ENCODE measurements at regions not wholly inside any gene's neighbourhood (a gene's known extent, or its start where the extent isn't known, plus 50 kb on each side); places are given as distances from the start of the nearest gene placed in this dataset.

GRCh38 chr20:41818369-41818768 lies 200.2 kb upstream of the CHD6 start:
- intact Hi-C loops (cut with DNase I): no loop called here
- no peak for DNase-seq
- Histone ChIP-seq H3K4me1 (no peaks in the 10 kb centered on the region), H3K27ac (no peak overlapping the region), H3K27me3 (no peaks in the 10 kb centered on the region), H3K9ac (ENCODE audit: low read depth in 2 of 2, low read length in 2 of 2) (no peak overlapping the region), H3K9me3 (no peaks in the 10 kb centered on the region), H3K4me3 (no peak overlapping the region), H3K36me3 (no peaks in the 10 kb centered on the region)
- no peak for TF ChIP-seq CTCF (IDR thresholded peaks at IDR 0.05)

- no peak for DNase-seq
- H3K9ac ChIP-seq (ENCODE audit: low read depth in 2 of 2, low read length in 2 of 2): no peak overlapping the region
- H3K36me3 ChIP-seq: no peaks in the 10 kb centered on the region
- intact Hi-C loops (cut with DNase I): no loop called here
- no peaks in the 10 kb centered on the region for H3K27me3 ChIP-seq
- no peak overlapping the region for H3K4me3 ChIP-seq
- no peaks in the 10 kb centered on the region for H3K9me3 ChIP-seq
- H3K27ac ChIP-seq: no peak overlapping the region
- H3K4me1 ChIP-seq: no peaks in the 10 kb centered on the region
- TF ChIP-seq CTCF (IDR thresholded peaks at IDR 0.05): no peak
Measured at GRCh38 chr20:41811456-41811855, 193.3 kb upstream of the CHD6 start.

GRCh38 chr20:41800040-41800439 lies 181.9 kb upstream of the CHD6 start:
- H3K9me3 ChIP-seq: no peaks in the 10 kb centered on the region
- no peak overlapping the region for H3K9ac ChIP-seq (ENCODE audit: low read depth in 2 of 2, low read length in 2 of 2)
- H3K4me1 ChIP-seq: no peaks in the 10 kb centered on the region
- no peak overlapping the region for H3K4me3 ChIP-seq
- H3K36me3 ChIP-seq: no peaks in the 10 kb centered on the region
- no peak for TF ChIP-seq CTCF (IDR thresholded peaks at IDR 0.05)
- intact Hi-C loops (cut with DNase I): no loop called here
- no peak for DNase-seq
- no peak overlapping the region for H3K27ac ChIP-seq
- no peaks in the 10 kb centered on the region for H3K27me3 ChIP-seq

- intact Hi-C loops (cut with DNase I): no loop called here
- H3K36me3 ChIP-seq: no peaks in the 10 kb centered on the region
- TF ChIP-seq CTCF (IDR thresholded peaks at IDR 0.05): no peak
- H3K4me3 ChIP-seq: no peak overlapping the region
- H3K9ac ChIP-seq (ENCODE audit: low read depth in 2 of 2, low read length in 2 of 2): no peak overlapping the region
- no peak for DNase-seq
- no peaks in the 10 kb centered on the region for H3K9me3 ChIP-seq
- H3K4me1 ChIP-seq: no peaks in the 10 kb centered on the region
- H3K27me3 ChIP-seq: no peaks in the 10 kb centered on the region
- H3K27ac ChIP-seq: no peak overlapping the region
Measured at GRCh38 chr20:41798930-41799502, 180.8 kb upstream of the CHD6 start.

GRCh38 chr20:41786158-41786557 lies 168.0 kb upstream of the CHD6 start:
- no peak overlapping the region for H3K4me3 ChIP-seq
- DNase-seq: no peak
- no peak overlapping the region for H3K27ac ChIP-seq
- no peaks in the 10 kb centered on the region for H3K4me1 ChIP-seq
- H3K27me3 ChIP-seq: no peaks in the 10 kb centered on the region
- TF ChIP-seq CTCF (IDR thresholded peaks at IDR 0.05): no peak
- no peaks in the 10 kb centered on the region for H3K36me3 ChIP-seq
- intact Hi-C loops (cut with DNase I): no loop called here
- H3K9ac ChIP-seq (ENCODE audit: low read depth in 2 of 2, low read length in 2 of 2): no peak overlapping the region
- no peaks in the 10 kb centered on the region for H3K9me3 ChIP-seq

Measured in colonic mucosa (tissue), 4 donors.